ENCODE measurements at regions not wholly inside any gene's neighbourhood (a gene's known extent, or its start where the extent isn't known, plus 50 kb on each side); places are given as distances from the start of the nearest gene placed in this dataset.
A peak's percentile ranks its signal among the peaks of the same experiment; 100 is the strongest.

DNA sequence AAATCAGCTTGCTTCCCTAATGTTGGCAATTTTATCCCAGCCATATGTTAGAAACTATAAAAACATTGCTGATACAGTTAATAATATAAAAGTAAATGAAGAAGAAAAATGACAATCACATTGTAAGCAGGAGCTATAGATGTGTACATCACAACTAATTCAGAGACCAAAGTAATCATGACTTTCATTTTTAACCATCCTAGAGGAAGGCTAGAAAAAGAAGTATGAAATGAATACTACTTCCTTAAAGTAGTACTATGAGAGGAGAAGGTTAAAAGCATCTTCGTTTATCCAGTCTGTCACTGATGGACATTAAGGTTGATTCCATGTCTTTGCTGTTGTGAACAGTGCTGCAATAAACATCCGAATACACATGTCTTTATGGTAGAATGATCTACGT lies 135.5 kb downstream of the IRS2 start:
- no peak for DNase-seq (ENCODE audit: low read depth in 1 of 2, low spot score in 1 of 2)
- H3K27ac ChIP-seq = no peak overlapping the region

DNA sequence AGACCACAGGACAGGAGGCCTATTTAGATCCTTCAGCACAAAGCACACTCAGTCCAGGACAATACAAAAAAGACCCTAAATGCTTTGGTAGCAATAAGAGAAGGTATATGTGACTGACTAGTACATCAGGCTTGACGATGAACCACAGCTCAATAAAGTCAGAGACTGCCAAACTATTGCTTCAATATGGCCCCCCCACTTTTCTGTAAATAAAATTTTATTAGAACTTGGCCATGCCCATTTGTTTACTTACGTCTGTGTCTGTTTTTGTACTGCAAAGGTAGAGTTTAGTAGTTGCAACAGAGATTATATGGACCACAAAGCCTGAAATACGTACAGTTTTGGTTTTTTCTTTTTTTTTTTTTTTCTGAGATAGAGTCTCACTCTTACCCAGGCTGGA lies 136.7 kb downstream of the IRS2 start:
- Histone ChIP-seq H3K27me3 (no peaks in the 10 kb centered on the region), H3K27ac (no peak overlapping the region), H3K4me3 (no peak overlapping the region), H3K4me1 (ENCODE audit: low read depth) (no peaks in the 10 kb centered on the region), H3K9me3 (ENCODE audit: low read depth) (no peaks in the 10 kb centered on the region), H3K36me3 (no peaks in the 10 kb centered on the region)
- no peak for DNase-seq (ENCODE audit: low read depth in 1 of 2, low spot score in 1 of 2)
- TF ChIP-seq, protein P1, sequence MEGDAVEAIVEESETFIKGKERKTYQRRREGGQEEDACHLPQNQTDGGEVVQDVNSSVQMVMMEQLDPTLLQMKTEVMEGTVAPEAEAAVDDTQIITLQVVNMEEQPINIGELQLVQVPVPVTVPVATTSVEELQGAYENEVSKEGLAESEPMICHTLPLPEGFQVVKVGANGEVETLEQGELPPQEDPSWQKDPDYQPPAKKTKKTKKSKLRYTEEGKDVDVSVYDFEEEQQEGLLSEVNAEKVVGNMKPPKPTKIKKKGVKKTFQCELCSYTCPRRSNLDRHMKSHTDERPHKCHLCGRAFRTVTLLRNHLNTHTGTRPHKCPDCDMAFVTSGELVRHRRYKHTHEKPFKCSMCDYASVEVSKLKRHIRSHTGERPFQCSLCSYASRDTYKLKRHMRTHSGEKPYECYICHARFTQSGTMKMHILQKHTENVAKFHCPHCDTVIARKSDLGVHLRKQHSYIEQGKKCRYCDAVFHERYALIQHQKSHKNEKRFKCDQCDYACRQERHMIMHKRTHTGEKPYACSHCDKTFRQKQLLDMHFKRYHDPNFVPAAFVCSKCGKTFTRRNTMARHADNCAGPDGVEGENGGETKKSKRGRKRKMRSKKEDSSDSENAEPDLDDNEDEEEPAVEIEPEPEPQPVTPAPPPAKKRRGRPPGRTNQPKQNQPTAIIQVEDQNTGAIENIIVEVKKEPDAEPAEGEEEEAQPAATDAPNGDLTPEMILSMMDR (IDR thresholded peaks at IDR 0.05; ENCODE audit: low read depth, low read length) = no peak

More for the DNA sequence above, 135.5 kb downstream of the IRS2 start:
- Histone ChIP-seq H3K4me1 (ENCODE audit: low read depth) (no peaks in the 10 kb centered on the region), H3K9me3 (ENCODE audit: low read depth) (no peaks in the 10 kb centered on the region), H3K4me3 (no peak overlapping the region), H3K27me3 (no peaks in the 10 kb centered on the region), H3K36me3 (no peaks in the 10 kb centered on the region)
- TF ChIP-seq, protein P1 (IDR thresholded peaks at IDR 0.05; ENCODE audit: low read depth, low read length) = no peak

DNA sequence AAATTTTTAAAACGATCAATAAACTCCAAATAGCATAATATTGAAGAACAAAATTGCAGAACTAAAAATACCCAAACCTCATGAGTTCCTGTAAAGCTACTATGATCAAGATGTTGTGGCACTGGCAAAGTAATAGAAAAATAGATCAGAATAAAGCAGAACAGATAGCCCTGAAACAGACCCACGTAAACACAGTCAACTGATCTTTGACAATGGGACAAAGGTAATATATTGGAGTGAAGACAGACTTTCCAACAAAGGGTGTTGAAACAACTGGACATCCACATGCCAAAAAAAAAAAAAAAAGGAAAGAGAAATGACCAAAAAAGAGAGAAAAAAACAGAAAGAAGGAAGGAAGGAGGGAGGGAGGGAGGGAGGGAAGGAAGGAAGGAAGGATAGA lies 138.7 kb downstream of the IRS2 start:
- no peak for DNase-seq (ENCODE audit: low read depth in 1 of 2, low spot score in 1 of 2)
- Histone ChIP-seq H3K4me1 (ENCODE audit: low read depth) (no peaks in the 10 kb centered on the region), H3K4me3 (no peak overlapping the region), H3K9me3 (ENCODE audit: low read depth) (no peaks in the 10 kb centered on the region), H3K27ac (no peak overlapping the region), H3K36me3 (no peaks in the 10 kb centered on the region), H3K27me3 (no peaks in the 10 kb centered on the region)
- TF ChIP-seq, protein P1 (IDR thresholded peaks at IDR 0.05; ENCODE audit: low read depth, low read length) = no peak

DNA sequence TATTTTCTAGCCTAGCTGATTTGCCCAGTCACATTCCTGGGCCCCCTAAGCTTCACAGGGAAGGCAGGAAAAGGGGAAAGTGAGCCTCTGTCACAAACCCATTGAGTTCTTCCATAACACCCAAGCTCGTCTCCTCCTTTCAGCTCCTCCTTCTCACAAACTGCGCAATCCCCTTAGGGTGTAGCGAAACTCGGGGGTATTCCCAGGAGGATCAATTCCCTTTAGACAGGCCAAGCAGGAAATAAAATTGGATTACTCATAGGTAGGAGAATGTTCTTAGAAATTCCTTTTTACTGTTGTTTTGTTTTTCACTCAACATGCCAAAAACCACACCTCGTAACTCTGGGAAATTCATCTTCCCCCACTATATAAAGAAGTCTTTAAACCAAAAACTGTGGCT lies 139.3 kb downstream of the IRS2 start:
- Histone ChIP-seq H3K36me3 (no peaks in the 10 kb centered on the region), H3K4me3 (no peak overlapping the region), H3K27ac (no peak overlapping the region), H3K27me3 (no peaks in the 10 kb centered on the region), H3K9me3 (ENCODE audit: low read depth) (no peaks in the 10 kb centered on the region), H3K4me1 (ENCODE audit: low read depth) (no peaks in the 10 kb centered on the region)
- peak in 1 of 2 donors; percentile 88 for DNase-seq (ENCODE audit: low read depth in 1 of 2, low spot score in 1 of 2)
- TF ChIP-seq, protein P1 (IDR thresholded peaks at IDR 0.05; ENCODE audit: low read depth, low read length) = no peak

DNA sequence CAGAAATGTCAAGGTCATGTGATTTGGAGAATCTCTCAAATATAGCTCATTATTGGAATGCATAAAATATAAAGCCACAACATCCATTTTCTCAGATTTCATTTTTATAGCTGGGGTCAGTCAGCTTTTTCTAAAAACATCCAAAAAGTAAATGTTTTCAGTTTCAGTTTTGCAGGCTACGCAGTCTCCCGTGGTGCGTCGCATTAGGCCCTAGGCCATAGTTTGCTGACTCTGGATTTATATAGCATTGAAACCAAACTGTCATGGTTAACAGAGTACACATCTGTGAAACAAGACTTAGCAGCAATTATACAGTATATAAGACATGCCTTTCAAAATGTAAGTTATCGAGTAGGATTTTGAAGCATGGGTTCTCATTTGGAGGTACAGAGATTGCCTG lies 140.0 kb downstream of the IRS2 start:
- TF ChIP-seq, protein P1 (IDR thresholded peaks at IDR 0.05; ENCODE audit: low read depth, low read length) = no peak
- Histone ChIP-seq H3K4me1 (ENCODE audit: low read depth) (no peaks in the 10 kb centered on the region), H3K36me3 (no peaks in the 10 kb centered on the region), H3K27me3 (no peaks in the 10 kb centered on the region), H3K9me3 (ENCODE audit: low read depth) (no peaks in the 10 kb centered on the region), H3K4me3 (no peak overlapping the region), H3K27ac (no peak overlapping the region)
- DNase-seq (ENCODE audit: low read depth in 1 of 2, low spot score in 1 of 2) = no peak

DNA sequence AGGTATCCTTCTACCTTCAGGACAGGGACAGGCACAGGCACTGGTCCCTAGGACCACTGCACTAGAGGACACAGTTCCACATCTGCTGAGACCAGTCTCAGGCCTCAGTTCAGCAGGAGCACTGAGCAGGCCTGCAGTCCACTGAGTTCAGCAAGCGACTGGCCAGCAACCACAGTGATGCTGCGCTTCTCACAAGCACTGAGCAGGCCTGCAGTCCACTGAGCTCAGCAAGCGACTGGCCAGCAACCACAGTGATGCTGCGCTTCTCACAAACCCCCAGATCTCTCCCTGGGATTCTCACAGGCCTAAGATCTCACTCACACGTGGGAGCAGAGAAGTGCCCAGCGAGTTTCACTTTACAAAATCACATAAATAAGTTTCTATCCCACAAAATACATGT lies 140.6 kb downstream of the IRS2 start:
- no peak overlapping the region for H3K27ac ChIP-seq
- H3K4me1 ChIP-seq (ENCODE audit: low read depth) = no peaks in the 10 kb centered on the region
- no peaks in the 10 kb centered on the region for H3K9me3 ChIP-seq (ENCODE audit: low read depth)
- TF ChIP-seq, protein P1 (IDR thresholded peaks at IDR 0.05; ENCODE audit: low read depth, low read length) = no peak
- H3K36me3 ChIP-seq = no peaks in the 10 kb centered on the region
- no peak overlapping the region for H3K4me3 ChIP-seq
- H3K27me3 ChIP-seq = no peaks in the 10 kb centered on the region
- DNase-seq (ENCODE audit: low read depth in 1 of 2, low spot score in 1 of 2) = no peak
